Upper lobe of left lung (tissue), 6 donors: ENCODE measurements at regions not wholly inside any gene's neighbourhood (a gene's known extent, or its start where the extent isn't known, plus 50 kb on each side); places are given as distances from the start of the nearest gene placed in this dataset.
A peak's percentile ranks its signal among the peaks of the same experiment; 100 is the strongest.

Experiments
- ATAC-seq, 2 donors: fragments of 200-7000 bp; cut with Tn5 transposase; one replicate each; pipeline ENCODE4 v1.9.1; 2022; ENCODE audit warnings: mild to moderate bottlenecking in 2 of 2, moderate library complexity in 2 of 2; ENCODE audit not compliant: low FRiP score in 2 of 2
- DNase-seq, 2 donors: peaks; one replicate each; pipeline ENCODE4 v3.0.0-alpha.2; 2019 to 2020
- H3K27ac ChIP-seq, 4 donors: fragments of 200-600 bp; sonication (generic); one replicate each; pipeline ENCODE4 v1.5.1; 2016 to 2019
- H3K27me3 ChIP-seq, 4 donors: fragments of 200-600 bp; sonication (generic); one replicate each; pipeline ENCODE4 v1.5.1; 2017 to 2019
- H3K36me3 ChIP-seq, 4 donors: fragments of 200-600 bp; sonication (generic); one replicate each; pipeline ENCODE4 v1.5.1; 2016 to 2019
- H3K4me1 ChIP-seq, 4 donors: fragments of 200-600 bp; sonication (generic); one replicate each; pipeline ENCODE4 v1.5.1; 2018 to 2019
- H3K4me3 ChIP-seq, 4 donors: fragments of 200-600 bp; sonication (generic); one replicate each; pipeline ENCODE4 v1.5.1; 2017 to 2019; ENCODE audit warnings: mild to moderate bottlenecking in 2 of 4, moderate library complexity in 1 of 4
- H3K9me3 ChIP-seq, 4 donors: fragments of 200-600 bp; sonication (generic); one replicate each; pipeline ENCODE4 v1.5.1; 2018 to 2019
- EP300 ChIP-seq, 4 donors: sonication (generic); formaldehyde crosslinking; IDR thresholded peaks; one replicate each; pipeline ENCODE4 v1.5.1; 2017; ENCODE audit warnings: antibody characterized with exemption in 4 of 4, control low read depth in 2 of 4
- POLR2A ChIP-seq, 4 donors: fragments of 450-650 bp; IDR thresholded peaks; one replicate each; pipeline ENCODE4 v1.5.1; 2016 to 2017; ENCODE audit warnings: antibody characterized with exemption in 4 of 4, mild to moderate bottlenecking in 2 of 4
- POLR2AphosphoS5 ChIP-seq, 2 donors: sonication (generic); formaldehyde crosslinking; IDR thresholded peaks; one replicate each; pipeline ENCODE4 v1.5.1; 2017; ENCODE audit warnings: antibody characterized with exemption in 2 of 2
- WGBS, 2 donors: methylation state at CpG; one replicate each; pipeline ENCODE4 v1.1.5; 2017 to 2018; 5-methylcytosine and 5-hydroxymethylcytosine counted together
- TF ChIP-seq, protein P1 (sequence below), 6 experiments: fragments of 450-650 bp in 4 of 6; fragments of 200-600 bp in 2 of 6; sonication (generic) in 2 of 6; IDR thresholded peaks; one replicate each; pipeline ENCODE4 v1.5.1; 2016 to 2019; ENCODE audit warnings: antibody characterized with exemption in 6 of 6
- donor health status: DM: no; HTN: no; CAD: no; lungs with moderate emphysema.
- donor health status: DM: no; HTN: yes; CAD: no; lungs with severe emphysema.

DNA sequence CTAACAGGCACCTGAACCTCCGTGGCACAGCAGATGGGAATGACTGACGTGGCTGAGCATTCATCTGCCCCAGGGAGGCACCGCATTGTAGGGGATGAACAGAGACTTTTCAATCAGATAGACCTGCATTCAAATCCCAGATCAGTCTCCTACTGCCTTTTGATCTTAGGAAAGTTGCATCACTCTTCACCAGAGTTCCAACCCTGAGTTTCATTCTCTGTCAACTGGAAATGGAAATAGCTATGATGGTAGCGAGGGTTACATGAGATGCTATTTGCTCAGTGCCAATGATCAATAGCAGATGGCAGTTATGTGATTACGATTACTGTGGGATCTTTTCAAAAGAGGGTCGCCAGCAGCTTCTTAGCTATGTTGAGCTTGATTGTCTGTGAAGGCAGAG lies 189.3 kb upstream of the RFC3 start:
- H3K9me3 ChIP-seq, result no peaks in the 10 kb centered on the region
- 88 to 100% methylated on average over 5 to 6 of the region's 6 CpGs for WGBS, 2 donors

DNA sequence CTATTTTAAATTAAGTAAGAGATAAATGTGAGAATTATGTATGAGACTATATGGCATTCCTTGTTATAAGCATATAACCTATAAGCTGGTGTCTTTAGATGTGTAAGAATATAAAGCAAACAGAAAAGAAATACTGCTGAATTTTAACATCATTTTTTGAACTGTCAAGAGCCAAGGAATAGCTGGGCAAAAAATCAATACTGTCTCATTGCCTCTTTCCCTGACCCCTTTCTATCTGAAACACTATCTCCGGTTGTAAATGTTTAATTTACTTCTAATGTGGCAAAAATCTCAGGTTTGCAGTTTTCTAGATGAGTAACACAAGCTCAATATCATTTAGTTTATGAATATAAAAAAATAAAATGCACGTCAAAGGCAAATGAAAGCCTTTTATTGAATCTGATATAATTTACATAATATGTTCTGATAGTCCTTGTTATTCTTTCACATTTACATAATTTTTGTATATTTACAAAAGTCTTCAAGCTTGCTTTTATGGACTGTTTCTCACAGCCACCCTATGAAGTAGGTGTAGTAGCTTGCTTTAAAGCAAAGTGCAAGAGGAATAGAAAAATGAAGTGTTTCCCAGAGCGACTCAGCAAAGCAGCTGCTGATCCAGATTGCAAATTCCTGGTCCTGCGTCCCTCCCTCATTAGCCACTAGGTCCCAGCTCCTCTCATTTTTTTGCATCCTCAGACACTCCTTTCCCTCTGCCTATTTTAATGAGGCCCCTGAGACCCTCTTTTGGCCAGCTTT lies 188.2 kb upstream of the RFC3 start:
- WGBS, 2 donors, result 75 to 78% methylated on average over 4 of the region's 4 CpGs

More for the DNA sequence above, 189.3 kb upstream of the RFC3 start:
- TF ChIP-seq POLR2AphosphoS5 (IDR thresholded peaks at IDR 0.05) (no peak), POLR2A (IDR thresholded peaks at IDR 0.05) (no peak), EP300 (IDR thresholded peaks at IDR 0.05) (no peak)
- TF ChIP-seq, protein P1, sequence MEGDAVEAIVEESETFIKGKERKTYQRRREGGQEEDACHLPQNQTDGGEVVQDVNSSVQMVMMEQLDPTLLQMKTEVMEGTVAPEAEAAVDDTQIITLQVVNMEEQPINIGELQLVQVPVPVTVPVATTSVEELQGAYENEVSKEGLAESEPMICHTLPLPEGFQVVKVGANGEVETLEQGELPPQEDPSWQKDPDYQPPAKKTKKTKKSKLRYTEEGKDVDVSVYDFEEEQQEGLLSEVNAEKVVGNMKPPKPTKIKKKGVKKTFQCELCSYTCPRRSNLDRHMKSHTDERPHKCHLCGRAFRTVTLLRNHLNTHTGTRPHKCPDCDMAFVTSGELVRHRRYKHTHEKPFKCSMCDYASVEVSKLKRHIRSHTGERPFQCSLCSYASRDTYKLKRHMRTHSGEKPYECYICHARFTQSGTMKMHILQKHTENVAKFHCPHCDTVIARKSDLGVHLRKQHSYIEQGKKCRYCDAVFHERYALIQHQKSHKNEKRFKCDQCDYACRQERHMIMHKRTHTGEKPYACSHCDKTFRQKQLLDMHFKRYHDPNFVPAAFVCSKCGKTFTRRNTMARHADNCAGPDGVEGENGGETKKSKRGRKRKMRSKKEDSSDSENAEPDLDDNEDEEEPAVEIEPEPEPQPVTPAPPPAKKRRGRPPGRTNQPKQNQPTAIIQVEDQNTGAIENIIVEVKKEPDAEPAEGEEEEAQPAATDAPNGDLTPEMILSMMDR (IDR thresholded peaks at IDR 0.05), result no peak
- ATAC-seq, result no peak
- H3K27ac ChIP-seq, result no peak overlapping the region
- no peaks in the 10 kb centered on the region for H3K36me3 ChIP-seq
- H3K27me3 ChIP-seq, result no peaks in the 10 kb centered on the region
- no peaks in the 10 kb centered on the region for H3K4me1 ChIP-seq
- DNase-seq, result no peak
- H3K4me3 ChIP-seq, result no peak overlapping the region

DNA sequence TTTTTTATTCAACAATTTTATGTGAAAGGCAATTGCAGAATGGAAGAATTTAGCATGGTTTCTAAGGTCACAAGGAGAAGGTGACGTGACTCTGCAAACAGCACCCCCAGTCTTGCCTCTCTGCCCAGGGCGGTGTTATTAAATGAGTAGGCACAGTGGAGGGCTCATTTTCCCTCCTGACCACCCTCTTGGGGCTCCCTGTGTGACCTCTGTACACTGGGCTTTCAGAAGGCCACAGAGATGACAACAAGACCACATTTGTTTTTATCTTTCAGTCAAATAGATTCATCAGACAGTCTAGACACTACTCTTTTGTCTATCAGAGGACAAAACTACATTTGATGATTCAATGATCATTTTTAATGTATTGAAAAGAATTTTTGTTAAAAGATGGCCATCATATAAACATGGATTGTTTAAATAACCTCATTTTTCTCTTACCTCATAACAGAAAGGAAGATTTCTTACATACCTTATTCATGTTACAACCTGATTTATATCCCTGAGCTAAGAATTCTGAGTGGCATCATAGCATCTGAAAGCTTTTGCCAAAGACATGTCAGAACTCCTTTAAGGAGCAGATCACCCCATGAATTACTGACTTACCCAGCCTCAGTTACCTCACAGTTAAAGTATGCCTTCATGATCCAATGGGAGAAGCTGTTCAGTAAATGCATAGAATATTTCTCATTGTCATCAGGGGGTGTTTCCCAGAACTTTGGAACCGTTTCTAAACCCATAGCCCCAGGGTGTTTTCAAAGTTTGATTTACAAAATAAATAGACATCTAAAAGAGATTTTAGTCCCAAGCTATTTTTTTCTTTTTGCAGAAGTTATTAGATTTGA lies 184.0 kb upstream of the RFC3 start:
- H3K9me3 ChIP-seq, result no peaks in the 10 kb centered on the region
- H3K4me3 ChIP-seq, result no peak overlapping the region
- no peak for DNase-seq
- no peak overlapping the region for H3K27ac ChIP-seq
- WGBS, 2 donors, result 81% methylated on average over 3 of the region's 3 CpGs
- ATAC-seq, result no peak
- no peaks in the 10 kb centered on the region for H3K27me3 ChIP-seq
- H3K4me1 ChIP-seq, result no peaks in the 10 kb centered on the region
- no peak for TF ChIP-seq POLR2A (IDR thresholded peaks at IDR 0.05)
- no peak for TF ChIP-seq POLR2AphosphoS5 (IDR thresholded peaks at IDR 0.05)
- no peak for TF ChIP-seq EP300 (IDR thresholded peaks at IDR 0.05)
- TF ChIP-seq, protein P1 (IDR thresholded peaks at IDR 0.05), result no peak
- H3K36me3 ChIP-seq, result no peaks in the 10 kb centered on the region

More for the DNA sequence above, 188.2 kb upstream of the RFC3 start:
- Histone ChIP-seq H3K27me3 (no peaks in the 10 kb centered on the region), H3K4me1 (no peaks in the 10 kb centered on the region), H3K27ac (no peak overlapping the region), H3K36me3 (no peaks in the 10 kb centered on the region), H3K4me3 (no peak overlapping the region), H3K9me3 (no peaks in the 10 kb centered on the region)
- TF ChIP-seq EP300 (IDR thresholded peaks at IDR 0.05) (no peak), POLR2AphosphoS5 (IDR thresholded peaks at IDR 0.05) (no peak), POLR2A (IDR thresholded peaks at IDR 0.05) (no peak)
- TF ChIP-seq, protein P1 (IDR thresholded peaks at IDR 0.05), result no peak
- DNase-seq, result no peak
- no peak for ATAC-seq

DNA sequence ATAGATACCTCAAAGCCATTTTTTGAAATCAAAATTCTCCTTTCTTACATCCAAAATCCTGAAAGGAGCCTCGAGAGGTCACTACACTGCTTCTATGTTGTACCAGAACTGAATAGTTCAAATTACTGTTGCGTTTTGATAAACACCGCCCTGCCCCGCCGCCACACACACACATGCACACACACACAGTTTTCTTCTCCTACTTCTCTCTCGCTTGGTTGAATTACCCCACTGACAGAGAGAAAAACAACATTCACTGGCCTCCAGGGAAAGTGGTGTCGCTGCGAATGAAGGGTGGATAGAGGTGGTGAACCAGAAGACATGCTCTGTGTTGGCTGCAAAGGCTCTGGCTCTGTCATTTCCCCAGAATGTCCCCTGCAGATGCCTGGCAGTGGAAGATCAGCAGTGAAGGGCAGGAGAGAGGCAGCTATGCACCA lies 183.4 kb upstream of the RFC3 start:
- DNase-seq (peak in 1 of 2 donors; percentile 3), ATAC-seq (no peak)
- Histone ChIP-seq H3K4me1 (no peaks in the 10 kb centered on the region), H3K9me3 (no peaks in the 10 kb centered on the region), H3K36me3 (no peaks in the 10 kb centered on the region), H3K27ac (no peak overlapping the region), H3K27me3 (no peaks in the 10 kb centered on the region), H3K4me3 (no peak overlapping the region)
- TF ChIP-seq POLR2AphosphoS5 (IDR thresholded peaks at IDR 0.05), result no peak
- no peak for TF ChIP-seq POLR2A (IDR thresholded peaks at IDR 0.05)
- TF ChIP-seq, protein P1 (IDR thresholded peaks at IDR 0.05), result no peak
- TF ChIP-seq EP300 (IDR thresholded peaks at IDR 0.05), result no peak
- WGBS, 2 donors, result 83 to 87% methylated on average over 8 of the region's 8 CpGs
